LNCaP clone FGC (cell line): ENCODE measurements at regions not wholly inside any gene's neighbourhood (a gene's known extent, or its start where the extent isn't known, plus 50 kb on each side); places are given as distances from the start of the nearest gene placed in this dataset.
"Not testable (repeated sequence)": the region's sequence is repeated elsewhere in the genome, so short reads cannot be mapped to it uniquely, and the experiment has no call there.

ENCODE experiments used
- DNase-seq: peaks from one replicate; pipeline ENCODE4 v3.0.0-alpha.2; 2011; ENCODE audit warnings: low read depth
- H3K4me3 ChIP-seq: 2 replicates; pipeline ENCODE4 v1.5.1; 2011; ENCODE audit warnings: mild to moderate bottlenecking, low read depth, low read length, control low read depth
- TF ChIP-seq, protein P1 (sequence below): IDR thresholded peaks from 2 replicates; pipeline ENCODE4 v1.5.1; 2012; ENCODE audit warnings: mild to moderate bottlenecking; ENCODE audit not compliant: control insufficient read depth, insufficient read depth; ENCODE audit errors: extremely low read depth

DNA sequence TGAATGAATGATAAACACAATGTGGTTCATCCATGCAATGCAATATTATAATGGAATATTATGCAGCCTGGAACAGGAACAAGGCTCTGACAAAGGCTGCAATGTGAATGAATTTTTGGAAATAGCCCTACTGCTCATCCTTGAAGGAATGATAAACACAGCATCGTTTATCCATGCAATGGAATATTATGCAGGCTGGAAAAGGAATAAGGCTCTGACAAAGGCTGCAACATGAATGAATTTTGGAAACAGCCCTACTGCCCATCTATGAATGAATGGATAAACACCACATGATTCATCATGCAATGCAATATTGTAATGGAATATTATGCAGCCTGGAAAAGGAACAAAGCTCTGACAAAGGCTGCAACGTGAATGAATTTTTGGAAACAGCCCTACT is 159.4 kb downstream of the CRLF2 start:
- H3K4me3 ChIP-seq, result no peak overlapping the region
- no peak for DNase-seq
- TF ChIP-seq, protein P1, sequence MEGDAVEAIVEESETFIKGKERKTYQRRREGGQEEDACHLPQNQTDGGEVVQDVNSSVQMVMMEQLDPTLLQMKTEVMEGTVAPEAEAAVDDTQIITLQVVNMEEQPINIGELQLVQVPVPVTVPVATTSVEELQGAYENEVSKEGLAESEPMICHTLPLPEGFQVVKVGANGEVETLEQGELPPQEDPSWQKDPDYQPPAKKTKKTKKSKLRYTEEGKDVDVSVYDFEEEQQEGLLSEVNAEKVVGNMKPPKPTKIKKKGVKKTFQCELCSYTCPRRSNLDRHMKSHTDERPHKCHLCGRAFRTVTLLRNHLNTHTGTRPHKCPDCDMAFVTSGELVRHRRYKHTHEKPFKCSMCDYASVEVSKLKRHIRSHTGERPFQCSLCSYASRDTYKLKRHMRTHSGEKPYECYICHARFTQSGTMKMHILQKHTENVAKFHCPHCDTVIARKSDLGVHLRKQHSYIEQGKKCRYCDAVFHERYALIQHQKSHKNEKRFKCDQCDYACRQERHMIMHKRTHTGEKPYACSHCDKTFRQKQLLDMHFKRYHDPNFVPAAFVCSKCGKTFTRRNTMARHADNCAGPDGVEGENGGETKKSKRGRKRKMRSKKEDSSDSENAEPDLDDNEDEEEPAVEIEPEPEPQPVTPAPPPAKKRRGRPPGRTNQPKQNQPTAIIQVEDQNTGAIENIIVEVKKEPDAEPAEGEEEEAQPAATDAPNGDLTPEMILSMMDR, result no peak

DNA sequence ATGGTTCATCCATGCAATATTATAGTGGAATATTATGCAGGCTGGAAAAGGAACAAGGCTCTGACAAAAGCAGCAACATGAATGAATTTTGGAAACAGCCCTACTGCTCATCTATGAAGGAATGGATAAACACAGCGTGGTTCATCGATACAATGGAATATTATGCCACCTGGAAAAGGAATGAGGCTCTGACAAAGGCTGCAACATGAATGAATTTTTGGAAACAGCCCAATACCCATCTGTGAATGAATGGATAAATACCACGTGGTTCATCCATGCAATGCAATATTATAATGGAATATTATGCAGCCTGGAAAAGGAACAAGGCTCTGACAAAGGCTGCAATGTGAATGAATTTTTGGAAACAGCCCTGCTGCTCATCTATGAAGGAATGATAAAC is 160.4 kb downstream of the CRLF2 start:
- TF ChIP-seq, protein P1, result no peak
- DNase-seq, result no peak
- H3K4me3 ChIP-seq, result no peak overlapping the region

DNA sequence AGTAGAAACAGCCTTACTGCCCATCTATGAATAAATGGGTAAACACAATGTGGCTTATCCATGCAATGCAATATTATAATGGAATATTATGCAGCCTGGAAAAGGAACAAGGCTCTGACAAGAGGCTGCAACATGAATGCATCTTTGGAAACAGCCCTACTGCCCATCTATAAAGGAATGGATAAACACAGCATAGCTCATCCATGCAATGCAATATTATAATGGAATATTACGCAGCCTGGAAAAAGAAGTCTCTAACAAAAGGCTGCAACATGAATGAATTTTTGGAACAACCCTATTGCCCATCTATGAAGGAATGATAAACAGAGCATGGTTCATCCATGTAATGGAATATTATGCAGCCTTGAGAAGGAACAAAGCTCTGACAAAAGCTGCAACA is 161.0 kb downstream of the CRLF2 start:
- TF ChIP-seq, protein P1, result no peak
- DNase-seq, result no peak
- H3K4me3 ChIP-seq, result no peak overlapping the region

DNA sequence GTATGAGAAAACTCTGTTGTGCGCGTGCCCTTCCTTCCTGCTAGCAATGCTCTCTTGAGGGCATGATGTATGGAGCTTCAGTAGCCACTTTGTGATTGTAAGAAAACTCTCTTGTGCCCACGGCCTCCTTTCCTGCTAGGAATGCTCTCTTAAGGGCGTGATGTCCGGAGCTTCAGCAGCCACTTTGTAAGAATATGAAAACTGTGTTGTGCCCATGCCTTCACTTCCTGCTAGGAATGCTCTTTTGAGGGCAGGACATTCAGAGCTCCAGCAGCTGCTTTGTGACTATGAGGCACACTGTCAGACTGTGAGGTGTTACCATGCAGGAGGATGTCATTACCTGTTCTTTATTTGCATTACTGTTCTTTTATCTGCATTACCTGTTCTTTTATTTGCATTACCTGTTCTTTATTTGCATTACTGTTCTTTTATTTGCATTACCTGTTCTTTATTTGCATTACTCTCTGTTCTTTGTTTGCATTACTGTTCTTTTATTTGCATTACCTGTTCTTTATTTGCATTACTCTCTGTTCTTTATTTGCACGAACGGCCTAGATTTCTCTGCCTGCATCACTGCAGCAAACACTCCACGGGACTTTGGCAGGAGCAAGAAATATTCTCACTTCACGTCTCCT is 166.7 kb downstream of the CRLF2 start:
- TF ChIP-seq, protein P1, result no peak
- DNase-seq, result no peak
- no peak overlapping the region for H3K4me3 ChIP-seq

DNA sequence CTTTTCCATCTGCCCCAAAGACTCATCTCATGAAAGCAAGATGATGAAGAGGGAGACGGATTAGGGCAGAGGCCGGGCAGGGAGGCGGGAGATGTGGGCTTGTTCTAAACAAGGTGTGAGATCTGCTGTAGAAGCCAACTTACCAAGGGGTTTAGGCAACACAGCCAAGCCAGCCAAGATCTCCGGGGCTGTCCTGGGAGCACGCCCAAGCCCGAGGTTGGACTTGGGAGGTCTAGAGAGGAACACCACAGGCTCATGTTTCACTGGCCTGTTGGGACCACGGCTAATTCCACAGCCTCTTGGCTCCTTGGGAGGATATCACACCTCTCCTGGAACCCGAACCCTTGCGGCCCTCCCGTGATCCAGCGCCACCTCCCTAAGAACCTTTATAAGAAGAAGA is 171.4 kb downstream of the CRLF2 start:
- TF ChIP-seq, protein P1, result no peak

DNA sequence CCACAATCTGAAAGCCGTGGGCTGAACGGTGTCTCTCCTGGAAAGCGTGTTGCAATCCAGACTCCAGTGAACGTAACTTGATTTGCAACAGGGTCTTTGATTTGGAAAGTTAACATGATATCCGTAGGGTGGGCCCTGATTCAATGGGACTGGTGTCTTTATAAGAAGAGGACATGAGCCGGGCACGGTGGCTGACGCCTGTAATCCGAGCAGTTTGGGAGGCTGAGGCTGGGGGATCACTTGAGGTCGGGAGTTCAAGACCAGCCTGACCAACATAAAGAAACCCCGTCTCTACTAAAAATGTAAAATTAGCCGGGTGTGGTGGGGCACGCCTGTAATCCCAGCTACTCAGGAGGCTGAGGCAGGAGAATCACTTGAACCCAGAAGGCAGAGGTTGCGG is 176.5 kb downstream of the CRLF2 start:
- DNase-seq, H3K4me3 ChIP-seq: not testable (repeated sequence)

More for the DNA sequence above, 171.4 kb downstream of the CRLF2 start:
- H3K4me3 ChIP-seq, result no peak overlapping the region
- DNase-seq, result no peak

DNA sequence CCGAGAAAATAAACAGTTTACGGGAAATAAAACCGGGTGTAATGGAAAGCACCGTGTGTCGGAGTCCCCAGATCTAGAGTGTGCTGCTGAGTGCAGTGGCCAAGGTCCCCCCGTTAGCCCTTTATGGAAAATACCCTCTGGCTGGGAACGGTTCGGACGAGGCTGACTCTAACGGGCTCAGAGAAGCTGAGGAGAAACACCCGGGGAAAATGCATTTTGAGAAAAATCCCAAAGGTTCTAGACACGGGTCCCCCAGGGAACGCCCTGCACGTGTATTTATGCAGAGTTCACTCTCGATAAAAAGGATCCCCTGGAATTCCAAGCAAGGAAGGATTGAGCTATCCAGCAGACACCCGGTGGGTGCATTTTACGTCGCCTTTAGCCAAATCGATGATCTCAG is 177.2 kb downstream of the CRLF2 start:
- no peak overlapping the region for H3K4me3 ChIP-seq
- DNase-seq, result no peak
- TF ChIP-seq, protein P1, result no peak
